Right lobe of liver (tissue), 6 donors: ENCODE measurements at regions not wholly inside any gene's neighbourhood (a gene's known extent, or its start where the extent isn't known, plus 50 kb on each side); places are given as distances from the start of the nearest gene placed in this dataset.
"Not testable (repeated sequence)": the region's sequence is repeated elsewhere in the genome, so short reads cannot be mapped to it uniquely, and the experiment has no call there.

Source experiments
- ATAC-seq, 4 donors: fragments of 200-7000 bp; cut with Tn5 transposase; one replicate each; pipeline ENCODE4 v1.9.1; 2020; ENCODE audit warnings: mild to moderate bottlenecking in 4 of 4, moderate library complexity in 4 of 4
- DNase-seq, 3 donors: peaks; one replicate each; pipeline ENCODE4 v3.0.0-alpha.2; 2020
- H3K27ac ChIP-seq, 3 donors: fragments of 200-600 bp; one replicate each; pipeline ENCODE4 v1.8.0; 2022
- H3K27me3 ChIP-seq, 2 donors: fragments of 200-600 bp; one replicate each; pipeline ENCODE4 v1.8.0; 2022
- H3K36me3 ChIP-seq, 4 donors: fragments of 200-600 bp; sonication (generic) in 1 of 4; one replicate each; pipeline versions ENCODE4 v1.5.1 to v1.8.0; 2017 to 2022; ENCODE audit warnings: control low read depth in 1 of 4
- H3K4me1 ChIP-seq, 4 donors: fragments of 200-600 bp; sonication (generic) in 1 of 4; one replicate each; pipeline versions ENCODE4 v1.5.1 to v1.8.0; 2017 to 2022; ENCODE audit warnings: control low read depth in 1 of 4
- H3K4me3 ChIP-seq, 3 donors: fragments of 200-600 bp; one replicate each; pipeline ENCODE4 v1.8.0; 2022
- H3K9me3 ChIP-seq, 4 donors: fragments of 200-600 bp; sonication (generic) in 1 of 4; one replicate each; pipeline versions ENCODE4 v1.5.1 to v1.8.0; 2017 to 2022; ENCODE audit warnings: control low read depth in 1 of 4
- CTCF ChIP-seq, 4 donors: fragments of 200-600 bp in 3 of 4; fragments of 450-650 bp in 1 of 4; IDR thresholded peaks; one replicate each; pipeline versions ENCODE4 v1.5.1 to v1.8.0; 2016 to 2022; ENCODE audit warnings: antibody characterized with exemption in 4 of 4, mild to moderate bottlenecking in 2 of 4
- POLR2A ChIP-seq: fragments of 450-650 bp; IDR thresholded peaks from one replicate; pipeline ENCODE4 v1.6.1; 2017; ENCODE audit warnings: antibody characterized with exemption, mild to moderate bottlenecking
- WGBS: methylation state at CpG from one replicate; pipeline ENCODE4 v1.1.6; 2018; ENCODE audit warnings: low coverage, low lambda C conversion rate; ENCODE audit not compliant: insufficient coverage; ENCODE audit errors: missing lambda C conversion rate; 5-methylcytosine and 5-hydroxymethylcytosine counted together
- intact Hi-C, 2 donors: fragments of 100-400 bp; cut with DNase I; formaldehyde crosslinking; loops; one replicate each; pipeline versions ENCODE4 v1.11.2 to v1.14.1; 2022
- donor health status: DM: no; HTN: yes; CAD: no.
- donor health status: DM: no; HTN: no; CAD: no.
- donor health status: DM: no; HTN: no; CAD: no.
- donor health status: DM: no; HTN: yes; CAD: no.
- donor health status: DM: no; HTN: yes; CAD: no.

- Histone ChIP-seq H3K27me3 (no peaks in the 10 kb centered on the region), H3K36me3 (no peaks in the 10 kb centered on the region), H3K27ac (no peak overlapping the region), H3K4me3 (no peak overlapping the region), H3K4me1 (peaks cover 0 to 8% (median 3%) of the 10 kb centered on the region in 4 donors), H3K9me3 (no peaks in the 10 kb centered on the region)
- no peak for ATAC-seq
- TF ChIP-seq CTCF (IDR thresholded peaks at IDR 0.05), result no peak
- no peak for TF ChIP-seq POLR2A
- 84% methylated on average over 5 of the region's 5 CpGs for WGBS
- no peak for DNase-seq
- intact Hi-C loops, result no loop called here
Measured at GRCh38 chr15:67936258-67936657, 96.4 kb upstream of the RNU6-1 start.

GRCh38 chr15:67937153-67937761 lies 97.4 kb upstream of the RNU6-1 start:
- ATAC-seq, result no peak
- H3K4me3 ChIP-seq, result no peak overlapping the region
- no peak overlapping the region for H3K27ac ChIP-seq
- no peaks in the 10 kb centered on the region for H3K27me3 ChIP-seq
- intact Hi-C loops, result no loop called here
- TF ChIP-seq CTCF (IDR thresholded peaks at IDR 0.05) (no peak), POLR2A (no peak)
- H3K4me1 ChIP-seq, result peaks cover 0 to 8% (median 3%) of the 10 kb centered on the region in 4 donors
- H3K9me3 ChIP-seq, result no peaks in the 10 kb centered on the region
- H3K36me3 ChIP-seq, result no peaks in the 10 kb centered on the region
- DNase-seq, result peak in 1 of 3 donors; percentile 41
- WGBS, result no CpG with 5 or more reads among the region's 3 CpGs

GRCh38 chr15:67939179-67939578 lies 99.3 kb upstream of the RNU6-1 start:
- H3K4me3 ChIP-seq, H3K36me3 ChIP-seq, ATAC-seq, H3K27me3 ChIP-seq, H3K27ac ChIP-seq, intact Hi-C loops, H3K4me1 ChIP-seq, DNase-seq, H3K9me3 ChIP-seq: not testable (repeated sequence)
- 100% methylated on average over 5 of the region's 5 CpGs for WGBS

- intact Hi-C loops, H3K27ac ChIP-seq, H3K36me3 ChIP-seq, DNase-seq, ATAC-seq, H3K4me1 ChIP-seq, H3K4me3 ChIP-seq, H3K9me3 ChIP-seq, H3K27me3 ChIP-seq: not testable (repeated sequence)
- 62% methylated on average over 3 of the region's 5 CpGs for WGBS
Measured at GRCh38 chr15:67939588-67940323, 99.9 kb upstream of the RNU6-1 start.

- Histone ChIP-seq H3K27me3 (no peaks in the 10 kb centered on the region), H3K9me3 (no peaks in the 10 kb centered on the region), H3K36me3 (no peaks in the 10 kb centered on the region), H3K4me1 (peaks cover 0 to 6% (median 3%) of the 10 kb centered on the region in 4 donors), H3K4me3 (no peak overlapping the region), H3K27ac (no peak overlapping the region)
- ATAC-seq (no peak), DNase-seq (no peak)
- 100% methylated on average over 1 of the region's 1 CpG for WGBS
- intact Hi-C loops, result no loop called here
- TF ChIP-seq CTCF (IDR thresholded peaks at IDR 0.05) (no peak), POLR2A (no peak)
Measured at GRCh38 chr15:67940324-67940719, 100.5 kb upstream of the RNU6-1 start.
